HG03342 (cell line): ENCODE measurements at regions not wholly inside any gene's neighbourhood (a gene's known extent, or its start where the extent isn't known, plus 50 kb on each side); places are given as distances from the start of the nearest gene placed in this dataset.

Experiments
- ATAC-seq: cut with Tn5 transposase; IDR thresholded peaks from one replicate; pipeline ENCODE4 v1.9.1; 2021; ENCODE audit warnings: mild to moderate bottlenecking, moderate library complexity; ENCODE audit not compliant: unreplicated experiment

- ATAC-seq: no peak
Observed at GRCh38 chr13:62088165-62088564, 672.5 kb upstream of the PCDH20 start.

- ATAC-seq: no peak
Observed at GRCh38 chr13:62087124-62087523, 671.5 kb upstream of the PCDH20 start.

DNA sequence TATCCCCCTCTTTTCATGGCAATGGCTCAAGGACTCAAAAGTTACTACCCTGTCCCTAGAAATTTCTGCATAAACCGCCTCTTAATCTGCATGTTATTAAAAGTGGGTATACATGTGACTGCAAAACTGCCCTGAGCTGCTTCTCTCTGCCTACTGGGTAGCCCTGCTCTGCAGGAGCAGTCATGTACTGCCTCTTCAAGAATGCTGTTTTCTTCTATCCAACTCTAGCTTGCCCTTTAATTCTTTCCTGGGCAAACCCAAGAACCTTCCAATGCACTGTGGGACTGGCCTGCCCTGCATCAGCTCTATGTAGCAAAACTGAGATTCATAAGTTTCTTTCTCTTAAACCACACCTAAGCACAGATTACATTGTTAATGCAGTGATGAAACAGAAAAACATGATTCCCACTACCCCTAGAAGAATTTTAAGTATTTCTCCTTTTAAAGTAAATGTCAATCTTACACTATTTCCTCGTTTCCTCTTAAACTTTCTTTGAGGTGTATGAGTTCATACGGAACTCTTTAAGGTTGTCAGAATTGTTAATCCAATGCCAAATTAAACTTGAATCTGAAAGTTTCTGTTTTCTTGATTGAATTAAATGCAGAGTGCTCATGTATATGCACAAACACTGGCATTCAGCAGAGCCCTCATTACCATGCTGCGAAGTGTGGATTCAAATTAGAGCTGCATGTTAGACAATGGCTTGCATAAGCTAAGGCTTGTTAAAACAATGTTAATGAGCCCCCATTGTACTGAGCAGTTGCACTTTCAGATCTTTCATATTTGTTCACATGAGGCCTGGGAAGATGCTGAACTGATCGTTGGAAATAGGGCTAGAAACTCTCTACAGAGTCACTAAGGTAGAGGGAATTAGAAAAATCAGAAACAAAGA lies 669.9 kb upstream of the PCDH20 start:
- no peak for ATAC-seq

DNA sequence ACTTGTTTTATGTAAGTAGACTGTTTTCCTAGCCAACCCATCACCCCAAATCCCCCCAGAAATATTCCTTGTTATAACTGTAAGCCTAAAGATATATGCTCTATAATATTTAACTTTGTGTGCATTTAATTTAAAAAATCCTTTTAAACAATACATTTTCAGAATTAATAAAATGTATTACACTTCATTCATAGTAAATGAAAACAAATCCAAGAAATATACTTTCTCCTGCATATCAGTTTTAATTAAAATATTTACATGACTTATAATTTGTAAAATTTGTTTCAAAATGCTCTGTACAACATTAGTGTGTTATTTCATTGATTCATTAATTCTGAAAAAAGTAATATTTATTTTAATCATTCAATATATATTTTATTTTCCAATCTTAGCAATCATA lies 669.1 kb upstream of the PCDH20 start:
- ATAC-seq: no peak

GRCh38 chr13:62067821-62068220 lies 652.2 kb upstream of the PCDH20 start:
- ATAC-seq: no peak

DNA sequence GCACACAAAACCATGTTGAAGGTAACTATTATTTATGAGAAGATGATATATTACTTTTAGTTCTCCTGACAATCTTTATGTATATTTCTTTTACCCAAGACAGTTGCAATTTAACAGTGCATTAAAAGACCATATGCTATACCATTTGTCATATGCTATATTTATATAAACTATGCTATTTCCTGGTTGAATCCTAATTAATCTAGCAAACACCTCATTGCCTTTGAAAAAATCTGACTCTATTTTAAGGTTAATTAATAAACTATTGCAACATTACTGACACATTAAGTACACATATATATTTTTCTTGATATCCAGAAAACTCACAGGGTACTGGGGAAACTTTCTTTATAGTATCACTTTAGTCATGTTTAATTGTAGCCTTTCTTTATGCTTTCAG lies 649.4 kb upstream of the PCDH20 start:
- no peak for ATAC-seq

- ATAC-seq: no peak
Observed at GRCh38 chr13:62061751-62062150, 646.1 kb upstream of the PCDH20 start.

- ATAC-seq: no peak
Observed at GRCh38 chr13:62060570-62060969, 644.9 kb upstream of the PCDH20 start.

DNA sequence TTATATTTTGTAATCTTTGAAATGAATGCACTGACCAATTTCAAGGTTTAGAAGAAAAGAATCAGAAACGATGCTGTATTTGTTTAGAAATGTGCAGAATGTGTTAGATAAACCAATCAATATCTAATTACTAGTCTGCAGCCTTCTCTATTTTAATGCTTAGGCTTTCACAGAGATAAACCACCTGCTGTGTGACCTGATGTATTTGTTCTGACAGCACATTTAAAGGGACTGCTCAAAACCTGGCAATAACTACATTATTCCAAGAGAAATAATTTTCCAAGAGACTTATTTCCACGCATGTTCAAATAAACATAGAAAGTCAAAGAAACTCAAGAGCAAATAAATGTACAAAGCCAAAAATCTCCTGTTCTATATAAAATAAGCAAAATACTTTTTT lies 641.6 kb upstream of the PCDH20 start:
- ATAC-seq: no peak

- no peak for ATAC-seq
Observed at GRCh38 chr13:62049992-62050391, 634.3 kb upstream of the PCDH20 start.

GRCh38 chr13:62046512-62046911 lies 630.9 kb upstream of the PCDH20 start:
- ATAC-seq: no peak

- ATAC-seq: no peak
Observed at GRCh38 chr13:62043600-62043999, 628.0 kb upstream of the PCDH20 start.

DNA sequence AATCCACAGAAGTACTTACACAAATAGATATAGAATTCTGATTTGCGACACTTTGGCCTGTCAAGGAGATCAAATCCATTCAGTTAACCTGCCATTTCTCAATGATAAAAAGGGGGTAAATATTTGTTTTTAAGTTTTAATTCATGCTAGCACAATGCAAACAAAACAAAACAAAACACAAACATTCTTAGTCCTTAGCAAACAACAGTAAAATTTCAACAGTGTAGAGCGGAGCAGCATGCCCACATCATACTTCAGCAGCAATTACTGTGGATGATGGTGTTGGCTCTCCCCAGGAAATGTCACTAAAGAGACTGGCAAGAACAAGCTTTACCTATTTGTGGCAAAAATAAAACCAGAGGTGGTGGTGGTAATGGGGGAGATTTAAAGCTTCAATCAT lies 625.2 kb upstream of the PCDH20 start:
- no peak for ATAC-seq

GRCh38 chr13:62040078-62040477 lies 624.4 kb upstream of the PCDH20 start:
- ATAC-seq: no peak

DNA sequence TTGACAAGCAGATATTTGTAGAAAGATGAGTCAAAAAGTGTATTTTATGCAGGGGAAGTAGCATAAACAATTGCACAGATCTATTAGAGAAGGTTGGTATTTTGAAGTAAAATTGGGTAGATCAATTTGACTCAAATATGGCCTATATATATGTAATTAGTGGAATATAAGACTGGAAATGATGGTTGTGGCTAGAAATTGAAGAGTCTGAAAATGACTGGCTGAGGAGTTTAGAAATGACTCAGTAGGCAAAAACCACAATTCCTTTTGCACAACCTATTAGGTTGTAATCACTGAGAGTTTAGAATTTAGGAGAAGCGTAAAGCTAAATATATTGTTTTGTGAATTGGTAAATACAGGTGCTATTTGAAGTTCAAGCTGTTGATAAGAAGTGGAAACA lies 622.6 kb upstream of the PCDH20 start:
- ATAC-seq: peak; percentile 48

DNA sequence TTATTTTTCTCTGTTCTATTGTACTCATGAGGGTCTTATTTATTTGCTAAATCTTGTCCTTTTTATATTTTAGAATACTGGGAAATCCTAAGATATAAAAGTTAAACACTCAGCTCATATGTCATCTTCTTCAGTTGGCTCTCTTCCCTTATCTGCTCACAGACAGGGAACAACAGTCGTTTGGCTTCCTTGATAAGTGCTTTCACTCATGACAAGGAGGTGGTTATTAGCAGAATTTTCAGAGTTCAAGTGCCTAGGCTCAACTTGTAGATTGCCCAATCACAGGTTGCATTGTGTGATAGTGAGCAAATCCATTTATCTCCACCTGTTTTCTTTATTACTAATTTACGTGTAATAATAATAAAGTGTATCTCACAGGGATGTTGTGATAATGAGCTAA lies 620.3 kb upstream of the PCDH20 start:
- no peak for ATAC-seq

DNA sequence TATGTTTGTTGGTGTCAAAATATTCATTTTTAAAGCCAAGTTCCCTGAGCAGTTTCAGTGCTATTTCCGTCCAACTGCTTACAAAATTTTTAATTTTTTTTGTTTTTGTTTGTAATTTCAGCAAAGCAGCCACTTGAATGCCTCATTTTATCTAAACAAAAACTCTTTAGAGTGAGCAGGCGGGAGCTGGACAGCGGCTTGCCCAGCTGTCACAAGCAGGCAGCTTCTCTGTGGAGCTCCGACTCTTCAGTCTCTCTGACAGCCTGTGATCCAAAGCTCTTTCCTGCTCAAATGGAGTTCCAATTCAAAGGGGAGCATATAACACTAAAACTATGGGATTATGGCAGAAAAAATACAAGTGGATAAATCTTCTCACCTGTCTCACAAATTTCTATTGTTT lies 618.3 kb upstream of the PCDH20 start:
- ATAC-seq: no peak

- no peak for ATAC-seq
Observed at GRCh38 chr13:62022369-62022768, 606.7 kb upstream of the PCDH20 start.

- no peak for ATAC-seq
Observed at GRCh38 chr13:62019858-62020257, 604.2 kb upstream of the PCDH20 start.

DNA sequence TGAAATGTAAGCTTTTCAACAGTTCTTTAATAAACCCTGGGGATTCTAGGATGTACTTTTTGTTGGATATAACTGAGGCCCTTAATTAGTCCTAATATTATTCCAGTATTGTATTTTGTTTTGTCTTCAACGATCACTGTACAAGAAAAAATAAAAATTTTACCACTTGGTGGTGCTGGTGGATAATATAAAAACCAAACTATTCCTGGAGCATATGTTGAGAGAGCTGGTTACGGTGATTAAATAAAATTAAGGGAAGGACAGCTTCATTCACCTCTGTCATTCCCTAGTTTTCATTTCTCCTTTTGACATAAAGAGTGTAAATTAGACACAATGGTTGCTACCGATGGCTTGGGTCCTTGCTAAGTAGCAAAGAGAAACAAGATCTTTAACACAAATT lies 598.6 kb upstream of the PCDH20 start:
- no peak for ATAC-seq

- ATAC-seq: no peak
Observed at GRCh38 chr13:62003452-62003851, 587.8 kb upstream of the PCDH20 start.

GRCh38 chr13:61994174-61994573 lies 578.5 kb upstream of the PCDH20 start:
- ATAC-seq: no peak

GRCh38 chr13:61989978-61990377 lies 574.3 kb upstream of the PCDH20 start:
- no peak for ATAC-seq
